ENCODE measurements at regions not wholly inside any gene's neighbourhood (a gene's known extent, or its start where the extent isn't known, plus 50 kb on each side); places are given as distances from the start of the nearest gene placed in this dataset.
"Not testable (repeated sequence)": the region's sequence is repeated elsewhere in the genome, so short reads cannot be mapped to it uniquely, and the experiment has no call there.

DNA sequence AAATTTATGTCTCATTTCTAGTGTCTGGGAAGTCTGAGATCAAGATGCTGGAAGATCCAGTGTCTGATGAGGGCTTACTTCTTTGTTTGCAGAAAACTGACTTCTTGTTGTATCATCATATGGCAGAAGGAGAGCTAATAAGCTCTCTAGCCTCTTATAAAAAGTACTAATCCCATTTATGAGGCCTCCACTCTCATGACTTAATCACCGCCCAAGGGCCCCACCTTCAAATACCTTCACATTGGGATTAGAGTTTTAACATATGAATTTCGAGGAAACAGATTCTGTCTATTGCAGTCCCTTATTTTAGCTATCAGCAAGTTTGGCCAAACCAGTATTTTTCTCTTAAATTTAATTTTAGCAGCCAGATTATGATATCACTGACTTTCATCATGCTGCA, 150.2 kb upstream of the TMPRSS15 start:
- DNase-seq = no peak

- not testable (repeated sequence) for DNase-seq
These were observed 164.2 kb upstream of the TMPRSS15 start for GRCh38 chr21:18567770-18568169.

DNA sequence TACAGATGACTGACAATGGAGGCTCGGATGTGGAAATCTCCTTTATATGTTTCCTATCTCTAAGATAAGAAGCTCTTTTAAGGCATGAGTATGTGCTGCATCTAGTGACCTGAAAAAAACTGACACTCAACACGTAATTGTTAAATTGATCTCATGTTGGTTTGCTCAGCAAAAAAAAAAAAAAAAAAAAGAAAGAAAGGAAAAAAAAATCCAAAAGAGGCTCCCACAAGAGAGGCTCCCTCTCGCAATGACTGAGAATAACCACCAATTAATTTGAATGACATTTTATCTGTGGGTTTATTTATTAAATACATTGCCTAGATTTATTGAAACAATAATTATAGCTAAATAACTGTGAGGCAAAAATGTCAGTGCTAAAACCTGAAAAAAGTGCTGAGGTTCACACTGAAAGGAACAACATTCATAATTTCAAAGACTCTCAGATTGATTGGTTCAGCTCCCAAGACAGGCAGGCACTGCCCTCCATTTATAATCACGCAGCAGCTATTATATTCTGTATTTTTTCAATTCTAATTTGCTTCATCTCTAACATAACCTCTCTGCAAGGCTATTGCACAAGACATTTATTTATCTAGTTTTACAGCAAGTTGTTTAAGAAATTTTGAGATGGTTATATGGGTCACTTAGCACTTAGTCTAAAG, 184.5 kb upstream of the TMPRSS15 start:
- DNase-seq = no peak

- DNase-seq = no peak
These were observed 197.6 kb upstream of the TMPRSS15 start for GRCh38 chr21:18601146-18601545.

DNA sequence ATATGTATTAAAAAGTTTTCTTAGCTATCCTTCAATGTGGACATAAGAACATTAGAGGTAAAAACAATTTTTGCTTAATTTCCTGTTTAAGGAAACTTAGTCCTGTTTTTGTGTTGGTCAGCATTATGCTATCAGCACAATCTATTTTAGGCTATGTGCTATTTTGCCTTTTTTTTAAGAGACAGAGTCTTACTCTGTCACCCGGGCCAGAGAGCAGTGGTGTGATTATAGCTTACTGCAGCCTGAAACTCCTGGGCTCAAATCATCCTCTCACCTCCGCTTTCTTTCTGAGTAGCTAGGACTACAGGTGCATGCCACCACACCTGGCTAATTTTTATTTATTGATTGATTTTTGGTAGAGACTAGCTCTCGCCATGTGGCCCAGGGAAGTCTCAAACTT, 199.1 kb upstream of the TMPRSS15 start:
- DNase-seq = no peak

DNA sequence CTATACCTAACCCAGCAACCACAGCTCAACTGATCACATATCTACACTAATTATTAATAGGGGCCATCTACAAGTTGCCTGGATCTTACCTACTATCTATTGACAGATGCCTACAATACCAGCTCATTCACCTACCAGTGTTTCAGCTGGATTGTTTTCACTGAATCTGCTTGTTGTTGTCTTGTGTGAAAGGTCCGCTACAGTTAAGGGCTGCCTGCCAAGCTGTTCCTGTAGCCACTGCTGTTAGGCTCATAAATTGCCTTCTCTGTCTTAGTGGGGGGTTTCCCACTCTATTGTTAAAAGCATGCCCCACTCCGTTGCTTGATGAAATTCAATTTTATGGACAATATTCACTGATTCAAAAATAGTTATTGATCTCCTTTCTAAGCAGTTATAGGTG, 199.7 kb upstream of the TMPRSS15 start:
- DNase-seq = no peak

GRCh38 chr21:18603980-18604379, 200.4 kb upstream of the TMPRSS15 start:
- DNase-seq = no peak

GRCh38 chr21:18608226-18608625, 204.6 kb upstream of the TMPRSS15 start:
- no peak for DNase-seq

GRCh38 chr21:18614303-18614702, 210.7 kb upstream of the TMPRSS15 start:
- no peak for DNase-seq

GRCh38 chr21:18617291-18617690, 213.7 kb upstream of the TMPRSS15 start:
- no peak for DNase-seq

DNA sequence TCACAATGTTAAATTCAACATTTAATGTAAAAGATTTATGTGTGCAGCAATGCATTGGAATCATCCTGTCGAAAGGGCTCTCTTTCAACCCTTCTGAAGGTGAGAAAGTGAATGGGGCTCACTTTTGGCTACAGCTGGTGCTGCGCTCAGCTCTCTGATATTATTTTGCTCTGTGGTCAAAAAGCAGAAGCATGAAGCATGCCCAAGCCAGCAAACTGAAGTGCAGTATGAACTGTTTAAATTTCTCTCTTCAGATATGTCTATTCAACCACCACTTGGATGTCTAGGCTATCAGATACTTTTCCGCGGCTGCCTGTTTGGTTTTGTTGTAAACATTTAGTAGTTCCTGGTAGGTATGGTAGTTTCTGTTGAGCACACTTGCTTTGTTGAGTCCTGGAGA, 216.9 kb upstream of the TMPRSS15 start:
- DNase-seq = no peak

GRCh38 chr21:18622383-18622782, 218.8 kb upstream of the TMPRSS15 start:
- DNase-seq = no peak

DNA sequence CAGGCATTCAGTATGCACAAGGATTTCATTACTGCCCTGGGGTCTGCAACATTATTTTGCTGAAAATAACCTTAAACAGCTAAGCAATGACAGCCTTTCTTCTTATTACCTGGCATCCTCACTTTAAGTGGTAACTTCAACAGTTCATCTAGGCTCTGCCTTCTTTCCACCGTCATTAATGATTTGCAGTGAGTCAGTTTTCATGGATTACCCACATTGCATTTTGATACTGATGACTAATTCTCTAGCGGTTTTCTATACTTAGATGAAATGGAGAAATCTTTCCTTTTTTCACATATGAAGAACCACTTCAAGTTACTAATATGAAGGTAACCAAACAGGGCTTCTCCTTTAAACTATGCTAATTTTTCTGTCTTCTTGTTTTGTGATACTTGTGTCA, 226.9 kb upstream of the TMPRSS15 start:
- DNase-seq = no peak

DNA sequence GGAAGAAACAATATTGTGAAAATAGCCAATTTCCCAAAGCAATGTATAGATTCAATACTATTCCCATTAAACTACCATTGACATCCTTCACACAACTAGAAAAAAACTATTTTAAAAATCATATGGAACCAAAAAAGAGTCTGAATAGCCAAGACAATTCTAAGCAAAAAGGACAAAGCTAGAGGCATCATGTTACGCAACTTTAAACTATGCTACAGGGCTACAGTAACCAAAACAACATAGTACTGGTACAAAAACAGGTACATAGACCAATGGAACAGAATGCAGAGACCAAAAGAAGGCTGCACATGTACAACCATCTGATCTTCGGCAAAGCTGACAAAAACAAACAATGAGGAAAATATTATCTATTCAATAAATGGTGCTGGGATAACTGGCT, 233.3 kb upstream of the TMPRSS15 start:
- DNase-seq = no peak

GRCh38 chr21:18646116-18646515, 242.5 kb upstream of the TMPRSS15 start:
- DNase-seq = no peak

GRCh38 chr21:18655931-18656330, 252.3 kb upstream of the TMPRSS15 start:
- no peak for DNase-seq

GRCh38 chr21:18661842-18662241, 258.3 kb upstream of the TMPRSS15 start:
- no peak for DNase-seq

DNA sequence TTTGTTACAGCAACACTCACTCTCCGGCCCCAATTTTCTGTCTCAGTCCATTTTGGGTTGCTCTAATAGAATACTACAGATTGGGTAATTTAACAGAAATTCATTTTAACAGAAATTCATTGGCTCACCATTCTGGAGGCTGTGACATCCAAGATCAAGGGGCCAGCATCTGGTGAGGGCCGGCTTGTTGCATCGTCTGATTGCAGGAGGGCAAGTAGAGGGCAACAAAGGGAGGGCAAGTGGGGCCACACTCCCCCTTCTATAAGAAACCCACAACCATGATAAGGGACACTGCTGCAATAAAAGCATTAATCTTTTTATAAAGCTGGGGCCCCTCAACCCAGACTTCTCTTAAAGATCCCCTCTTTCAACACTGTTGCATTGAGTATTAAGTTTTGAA, 260.1 kb upstream of the TMPRSS15 start:
- DNase-seq = no peak

DNA sequence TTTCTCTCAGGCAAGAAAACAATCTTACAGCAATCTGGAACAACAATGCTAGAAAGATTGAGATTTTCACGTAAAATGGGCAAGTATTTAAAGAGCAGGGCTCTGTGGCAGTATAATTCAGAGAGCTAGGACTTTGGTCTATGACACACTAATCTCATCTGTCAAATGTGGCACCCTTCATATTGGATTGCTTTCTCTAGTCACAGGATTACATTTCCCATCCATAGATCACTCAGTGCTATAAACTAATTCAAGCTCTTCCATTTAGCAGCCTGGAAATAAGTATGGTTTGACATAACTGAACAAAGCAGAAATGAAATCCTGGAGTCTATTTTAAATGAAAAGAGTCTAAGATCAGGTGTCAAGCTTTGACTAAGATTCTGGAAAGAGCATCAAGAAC, 263.1 kb upstream of the TMPRSS15 start:
- DNase-seq = no peak

DNA sequence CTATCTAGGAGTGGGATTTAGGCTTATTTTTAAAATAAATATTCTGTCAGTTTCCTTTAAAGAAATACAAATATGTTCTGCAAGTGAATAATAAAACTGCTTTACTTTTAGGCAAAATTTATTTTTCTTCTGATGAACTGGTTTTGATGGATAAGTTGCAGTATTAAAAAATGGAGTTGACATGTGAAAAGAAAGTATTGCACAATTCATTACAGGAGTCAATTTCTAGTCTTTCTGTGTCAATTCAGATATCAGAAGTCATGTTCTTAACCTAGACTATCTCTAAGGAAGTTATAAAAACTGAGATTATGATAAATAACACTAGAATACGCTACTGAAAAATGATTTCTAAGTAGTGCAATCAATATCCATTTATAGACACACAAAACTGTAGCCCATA, 270.2 kb upstream of the TMPRSS15 start:
- no peak for DNase-seq

- no peak for DNase-seq
These were observed 274.0 kb upstream of the TMPRSS15 start for GRCh38 chr21:18677632-18678031.

- no peak for DNase-seq
These were observed 302.4 kb upstream of the TMPRSS15 start for GRCh38 chr21:18705971-18706370.

GRCh38 chr21:18711662-18712061, 308.1 kb upstream of the TMPRSS15 start:
- no peak for DNase-seq

DNA sequence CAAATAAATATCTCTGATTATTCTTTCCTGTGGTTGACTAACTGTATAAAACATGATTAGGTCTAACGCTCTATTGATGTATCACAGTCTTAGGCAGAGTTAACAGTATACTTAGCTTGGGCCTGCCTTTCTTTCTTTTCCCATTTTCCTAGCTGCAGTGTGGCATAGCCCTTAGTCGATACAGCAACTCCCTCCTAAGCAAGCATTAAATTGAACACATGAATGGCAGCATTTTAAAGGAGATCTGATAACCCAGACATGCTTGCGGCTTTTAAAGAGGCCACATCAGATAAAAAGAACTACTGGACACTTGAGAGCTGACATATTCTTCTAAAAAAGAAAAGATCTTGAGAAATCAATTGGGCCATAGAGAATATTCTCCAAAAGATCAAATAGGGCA, 312.0 kb upstream of the TMPRSS15 start:
- no peak for DNase-seq

- no peak for DNase-seq
These were observed 313.1 kb upstream of the TMPRSS15 start for GRCh38 chr21:18716578-18717138.
